ENCODE measurements at regions not wholly inside any gene's neighbourhood (a gene's known extent, or its start where the extent isn't known, plus 50 kb on each side); places are given as distances from the start of the nearest gene placed in this dataset.

- no peak for DNase-seq
Measured at GRCh38 chr1:187454010-187454409, 625.3 kb downstream of the PLA2G4A start.

GRCh38 chr1:187456446-187456845, 627.7 kb downstream of the PLA2G4A start:
- DNase-seq = no peak

GRCh38 chr1:187460093-187460492, 631.3 kb downstream of the PLA2G4A start:
- DNase-seq = no peak

- DNase-seq = no peak
Measured at GRCh38 chr1:187464320-187464719, 635.6 kb downstream of the PLA2G4A start.

GRCh38 chr1:187465441-187465840, 636.7 kb downstream of the PLA2G4A start:
- DNase-seq = no peak

- DNase-seq = no peak
Measured at GRCh38 chr1:187469836-187470235, 641.1 kb downstream of the PLA2G4A start.

- no peak for DNase-seq
Measured at GRCh38 chr1:187471555-187471954, 642.8 kb downstream of the PLA2G4A start.

- DNase-seq = no peak
Measured at GRCh38 chr1:187474336-187474735, 645.6 kb downstream of the PLA2G4A start.

- no peak for DNase-seq
Measured at GRCh38 chr1:187476671-187477070, 647.9 kb downstream of the PLA2G4A start.

- DNase-seq = no peak
Measured at GRCh38 chr1:187477103-187477502, 648.4 kb downstream of the PLA2G4A start.

GRCh38 chr1:187477535-187477934, 648.8 kb downstream of the PLA2G4A start:
- no peak for DNase-seq

- DNase-seq = no peak
Measured at GRCh38 chr1:187481581-187482148, 652.9 kb downstream of the PLA2G4A start.

GRCh38 chr1:187490266-187490665, 661.5 kb downstream of the PLA2G4A start:
- DNase-seq = no peak

- no peak for DNase-seq
Measured at GRCh38 chr1:187491082-187491720, 662.5 kb downstream of the PLA2G4A start.

GRCh38 chr1:187498028-187498427, 669.3 kb downstream of the PLA2G4A start:
- no peak for DNase-seq

GRCh38 chr1:187504779-187505178, 676.0 kb downstream of the PLA2G4A start:
- DNase-seq = no peak

GRCh38 chr1:187509091-187509490, 680.3 kb downstream of the PLA2G4A start:
- DNase-seq = no peak

- DNase-seq = no peak
Measured at GRCh38 chr1:187513190-187513589, 684.4 kb downstream of the PLA2G4A start.

- no peak for DNase-seq
Measured at GRCh38 chr1:187514110-187514509, 685.4 kb downstream of the PLA2G4A start.

- DNase-seq = no peak
Measured at GRCh38 chr1:187516874-187517273, 688.1 kb downstream of the PLA2G4A start.

- no peak for DNase-seq
Measured at GRCh38 chr1:187517546-187517945, 688.8 kb downstream of the PLA2G4A start.

- no peak for DNase-seq
Measured at GRCh38 chr1:187527346-187527745, 698.6 kb downstream of the PLA2G4A start.

- no peak for DNase-seq
Measured at GRCh38 chr1:187537936-187538335, 709.2 kb downstream of the PLA2G4A start.

- DNase-seq = no peak
Measured at GRCh38 chr1:187549540-187549939, 720.8 kb downstream of the PLA2G4A start.

- no peak for DNase-seq
Measured at GRCh38 chr1:187551061-187551460, 722.3 kb downstream of the PLA2G4A start.
